ENCODE measurements at regions not wholly inside any gene's neighbourhood (a gene's known extent, or its start where the extent isn't known, plus 50 kb on each side); places are given as distances from the start of the nearest gene placed in this dataset.
A peak's percentile ranks its signal among the peaks of the same experiment; 100 is the strongest.

GRCh38 chr2:228611171-228611570, 429.7 kb upstream of the SPHKAP start:
- H3K27me3 ChIP-seq (ENCODE audit: control insufficient read depth, insufficient read depth, low read length), result no peaks in the 10 kb centered on the region
- DNase-seq (ENCODE audit: low read depth, low spot score), result no peak
- no peaks in the 10 kb centered on the region for H3K9me3 ChIP-seq (ENCODE audit: control insufficient read depth, insufficient read depth, low read length)
- ChIA-PET POLR2A (interaction anchor here (0.6 kb wide), 1 partner anchor 13 kb away, joined by 5 read pairs; no protein-coding TSS in a partner anchor), CTCF (no interaction called here)
- no peak for TF ChIP-seq CTCF (IDR thresholded peaks at IDR 0.05; ENCODE audit: low read depth, low read length)
- no peak overlapping the region for H3K4me3 ChIP-seq (ENCODE audit: low read depth, low read length)
- no peak overlapping the region for H3K27ac ChIP-seq (ENCODE audit: low read depth, low read length)

- no peak for TF ChIP-seq CTCF (IDR thresholded peaks at IDR 0.05; ENCODE audit: low read depth, low read length)
- H3K27ac ChIP-seq (ENCODE audit: low read depth, low read length), result no peak overlapping the region
- no peak overlapping the region for H3K4me3 ChIP-seq (ENCODE audit: low read depth, low read length)
- DNase-seq (ENCODE audit: low read depth, low spot score), result no peak
- no peaks in the 10 kb centered on the region for H3K27me3 ChIP-seq (ENCODE audit: control insufficient read depth, insufficient read depth, low read length)
- POLR2A ChIA-PET, result no interaction called here
- no peaks in the 10 kb centered on the region for H3K9me3 ChIP-seq (ENCODE audit: control insufficient read depth, insufficient read depth, low read length)
- CTCF ChIA-PET, result no interaction called here
Observed at GRCh38 chr2:228602288-228602687, 420.8 kb upstream of the SPHKAP start.

GRCh38 chr2:228600265-228600664, 418.8 kb upstream of the SPHKAP start:
- H3K27ac ChIP-seq (ENCODE audit: low read depth, low read length), result no peak overlapping the region
- peak; percentile 49 for DNase-seq (ENCODE audit: low read depth, low spot score)
- TF ChIP-seq CTCF (IDR thresholded peaks at IDR 0.05; ENCODE audit: low read depth, low read length), result no peak
- H3K27me3 ChIP-seq (ENCODE audit: control insufficient read depth, insufficient read depth, low read length), result no peaks in the 10 kb centered on the region
- H3K4me3 ChIP-seq (ENCODE audit: low read depth, low read length), result no peak overlapping the region
- no peaks in the 10 kb centered on the region for H3K9me3 ChIP-seq (ENCODE audit: control insufficient read depth, insufficient read depth, low read length)
- POLR2A ChIA-PET, result no interaction called here
- CTCF ChIA-PET, result no interaction called here

- Histone ChIP-seq H3K27me3 (ENCODE audit: control insufficient read depth, insufficient read depth, low read length) (no peaks in the 10 kb centered on the region), H3K27ac (ENCODE audit: low read depth, low read length) (no peak overlapping the region), H3K4me3 (ENCODE audit: low read depth, low read length) (no peak overlapping the region), H3K9me3 (ENCODE audit: control insufficient read depth, insufficient read depth, low read length) (no peaks in the 10 kb centered on the region)
- no peak for TF ChIP-seq CTCF (IDR thresholded peaks at IDR 0.05; ENCODE audit: low read depth, low read length)
- POLR2A ChIA-PET, result no interaction called here
- CTCF ChIA-PET, result no interaction called here
- DNase-seq (ENCODE audit: low read depth, low spot score), result no peak
Observed at GRCh38 chr2:228599781-228600180, 418.3 kb upstream of the SPHKAP start.

- Histone ChIP-seq H3K4me3 (ENCODE audit: low read depth, low read length) (no peak overlapping the region), H3K27me3 (ENCODE audit: control insufficient read depth, insufficient read depth, low read length) (no peaks in the 10 kb centered on the region), H3K27ac (ENCODE audit: low read depth, low read length) (no peak overlapping the region), H3K9me3 (ENCODE audit: control insufficient read depth, insufficient read depth, low read length) (no peaks in the 10 kb centered on the region)
- no peak for TF ChIP-seq CTCF (IDR thresholded peaks at IDR 0.05; ENCODE audit: low read depth, low read length)
- no peak for DNase-seq (ENCODE audit: low read depth, low spot score)
- ChIA-PET POLR2A (no interaction called here), CTCF (no interaction called here)
Observed at GRCh38 chr2:228599297-228599696, 417.8 kb upstream of the SPHKAP start.

Measured in AG04450 (cell line).